ENCODE measurements at regions not wholly inside any gene's neighbourhood (a gene's known extent, or its start where the extent isn't known, plus 50 kb on each side); places are given as distances from the start of the nearest gene placed in this dataset.

GRCh38 chr12:126198516-126198915 lies 1133.3 kb downstream of the AACS start:
- no peaks in the 10 kb centered on the region for H3K4me1 ChIP-seq (ENCODE audit: insufficient read depth, low read length)
- no peaks in the 10 kb centered on the region for H3K36me3 ChIP-seq (ENCODE audit: insufficient read depth, low read length)
- no peak overlapping the region for H3K4me3 ChIP-seq (ENCODE audit: low read length)
- H3K27me3 ChIP-seq (ENCODE audit: insufficient read depth, low read length): peaks cover under 1% of the 10 kb centered on the region
- no peak overlapping the region for H2AFZ ChIP-seq (ENCODE audit: low read depth, low read length)
- H3K9me3 ChIP-seq (ENCODE audit: low read length): no peaks in the 10 kb centered on the region

- Histone ChIP-seq H3K36me3 (ENCODE audit: insufficient read depth, low read length) (no peaks in the 10 kb centered on the region), H3K4me3 (ENCODE audit: low read length) (no peak overlapping the region), H2AFZ (ENCODE audit: low read depth, low read length) (no peak overlapping the region), H3K9me3 (ENCODE audit: low read length) (no peaks in the 10 kb centered on the region), H3K4me1 (ENCODE audit: insufficient read depth, low read length) (no peaks in the 10 kb centered on the region), H3K27me3 (ENCODE audit: insufficient read depth, low read length) (no peaks in the 10 kb centered on the region)
Observed at GRCh38 chr12:126198966-126199692, 1133.9 kb downstream of the AACS start.

- Histone ChIP-seq H3K4me1 (ENCODE audit: insufficient read depth, low read length) (no peaks in the 10 kb centered on the region), H3K4me3 (ENCODE audit: low read length) (no peak overlapping the region), H3K9me3 (ENCODE audit: low read length) (no peaks in the 10 kb centered on the region), H2AFZ (ENCODE audit: low read depth, low read length) (no peak overlapping the region), H3K27me3 (ENCODE audit: insufficient read depth, low read length) (no peaks in the 10 kb centered on the region), H3K36me3 (ENCODE audit: insufficient read depth, low read length) (no peaks in the 10 kb centered on the region)
Observed at GRCh38 chr12:126201981-126202537, 1136.8 kb downstream of the AACS start.

- Histone ChIP-seq H3K4me1 (ENCODE audit: insufficient read depth, low read length) (no peaks in the 10 kb centered on the region), H2AFZ (ENCODE audit: low read depth, low read length) (no peak overlapping the region), H3K36me3 (ENCODE audit: insufficient read depth, low read length) (no peaks in the 10 kb centered on the region), H3K27me3 (ENCODE audit: insufficient read depth, low read length) (no peaks in the 10 kb centered on the region), H3K4me3 (ENCODE audit: low read length) (no peak overlapping the region), H3K9me3 (ENCODE audit: low read length) (no peaks in the 10 kb centered on the region)
Observed at GRCh38 chr12:126204326-126204725, 1139.1 kb downstream of the AACS start.

GRCh38 chr12:126210026-126210425 lies 1144.8 kb downstream of the AACS start:
- Histone ChIP-seq H3K36me3 (ENCODE audit: insufficient read depth, low read length) (no peaks in the 10 kb centered on the region), H2AFZ (ENCODE audit: low read depth, low read length) (no peak overlapping the region), H3K9me3 (ENCODE audit: low read length) (no peaks in the 10 kb centered on the region), H3K4me1 (ENCODE audit: insufficient read depth, low read length) (no peaks in the 10 kb centered on the region), H3K4me3 (ENCODE audit: low read length) (no peak overlapping the region), H3K27me3 (ENCODE audit: insufficient read depth, low read length) (no peaks in the 10 kb centered on the region)

GRCh38 chr12:126210448-126210847 lies 1145.2 kb downstream of the AACS start:
- no peak overlapping the region for H2AFZ ChIP-seq (ENCODE audit: low read depth, low read length)
- H3K4me3 ChIP-seq (ENCODE audit: low read length): no peak overlapping the region
- no peaks in the 10 kb centered on the region for H3K4me1 ChIP-seq (ENCODE audit: insufficient read depth, low read length)
- H3K9me3 ChIP-seq (ENCODE audit: low read length): no peaks in the 10 kb centered on the region
- H3K27me3 ChIP-seq (ENCODE audit: insufficient read depth, low read length): no peaks in the 10 kb centered on the region
- no peaks in the 10 kb centered on the region for H3K36me3 ChIP-seq (ENCODE audit: insufficient read depth, low read length)

GRCh38 chr12:126212824-126213223 lies 1147.6 kb downstream of the AACS start:
- Histone ChIP-seq H3K9me3 (ENCODE audit: low read length) (no peaks in the 10 kb centered on the region), H3K4me3 (ENCODE audit: low read length) (no peak overlapping the region), H2AFZ (ENCODE audit: low read depth, low read length) (no peak overlapping the region), H3K36me3 (ENCODE audit: insufficient read depth, low read length) (no peaks in the 10 kb centered on the region), H3K27me3 (ENCODE audit: insufficient read depth, low read length) (no peaks in the 10 kb centered on the region), H3K4me1 (ENCODE audit: insufficient read depth, low read length) (no peaks in the 10 kb centered on the region)

GRCh38 chr12:126218697-126219096 lies 1153.5 kb downstream of the AACS start:
- no peaks in the 10 kb centered on the region for H3K4me1 ChIP-seq (ENCODE audit: insufficient read depth, low read length)
- H3K36me3 ChIP-seq (ENCODE audit: insufficient read depth, low read length): no peaks in the 10 kb centered on the region

GRCh38 chr12:126219139-126219538 lies 1153.9 kb downstream of the AACS start:
- Histone ChIP-seq H3K4me3 (ENCODE audit: low read length) (no peak overlapping the region), H3K27me3 (ENCODE audit: insufficient read depth, low read length) (no peaks in the 10 kb centered on the region), H3K9me3 (ENCODE audit: low read length) (no peaks in the 10 kb centered on the region), H3K4me1 (ENCODE audit: insufficient read depth, low read length) (no peaks in the 10 kb centered on the region), H3K36me3 (ENCODE audit: insufficient read depth, low read length) (no peaks in the 10 kb centered on the region), H2AFZ (ENCODE audit: low read depth, low read length) (no peak overlapping the region)

More at GRCh38 chr12:126218697-126219096, 1153.5 kb downstream of the AACS start:
- Histone ChIP-seq H3K4me3 (ENCODE audit: low read length) (no peak overlapping the region), H3K9me3 (ENCODE audit: low read length) (no peaks in the 10 kb centered on the region), H2AFZ (ENCODE audit: low read depth, low read length) (no peak overlapping the region), H3K27me3 (ENCODE audit: insufficient read depth, low read length) (no peaks in the 10 kb centered on the region)

- Histone ChIP-seq H2AFZ (ENCODE audit: low read depth, low read length) (no peak overlapping the region), H3K36me3 (ENCODE audit: insufficient read depth, low read length) (no peaks in the 10 kb centered on the region), H3K9me3 (ENCODE audit: low read length) (no peaks in the 10 kb centered on the region), H3K4me1 (ENCODE audit: insufficient read depth, low read length) (no peaks in the 10 kb centered on the region), H3K4me3 (ENCODE audit: low read length) (no peak overlapping the region), H3K27me3 (ENCODE audit: insufficient read depth, low read length) (no peaks in the 10 kb centered on the region)
Observed at GRCh38 chr12:126219654-126220279, 1154.5 kb downstream of the AACS start.

- H3K36me3 ChIP-seq (ENCODE audit: insufficient read depth, low read length): no peaks in the 10 kb centered on the region
- H3K4me3 ChIP-seq (ENCODE audit: low read length): no peak overlapping the region
- no peaks in the 10 kb centered on the region for H3K27me3 ChIP-seq (ENCODE audit: insufficient read depth, low read length)
- no peaks in the 10 kb centered on the region for H3K9me3 ChIP-seq (ENCODE audit: low read length)
- no peak overlapping the region for H2AFZ ChIP-seq (ENCODE audit: low read depth, low read length)
- H3K4me1 ChIP-seq (ENCODE audit: insufficient read depth, low read length): no peaks in the 10 kb centered on the region
Observed at GRCh38 chr12:126224032-126224431, 1158.8 kb downstream of the AACS start.

- no peaks in the 10 kb centered on the region for H3K4me1 ChIP-seq (ENCODE audit: insufficient read depth, low read length)
- no peaks in the 10 kb centered on the region for H3K27me3 ChIP-seq (ENCODE audit: insufficient read depth, low read length)
- no peak overlapping the region for H3K4me3 ChIP-seq (ENCODE audit: low read length)
- no peaks in the 10 kb centered on the region for H3K36me3 ChIP-seq (ENCODE audit: insufficient read depth, low read length)
- no peaks in the 10 kb centered on the region for H3K9me3 ChIP-seq (ENCODE audit: low read length)
- no peak overlapping the region for H2AFZ ChIP-seq (ENCODE audit: low read depth, low read length)
Observed at GRCh38 chr12:126228936-126229335, 1163.7 kb downstream of the AACS start.

GRCh38 chr12:126232711-126233110 lies 1167.5 kb downstream of the AACS start:
- Histone ChIP-seq H3K4me1 (ENCODE audit: insufficient read depth, low read length) (no peaks in the 10 kb centered on the region), H3K9me3 (ENCODE audit: low read length) (no peaks in the 10 kb centered on the region), H3K27me3 (ENCODE audit: insufficient read depth, low read length) (no peaks in the 10 kb centered on the region), H3K36me3 (ENCODE audit: insufficient read depth, low read length) (no peaks in the 10 kb centered on the region), H2AFZ (ENCODE audit: low read depth, low read length) (no peak overlapping the region), H3K4me3 (ENCODE audit: low read length) (no peak overlapping the region)
